Hepatocyte (in vitro differentiated cells): ENCODE measurements at regions not wholly inside any gene's neighbourhood (a gene's known extent, or its start where the extent isn't known, plus 50 kb on each side); places are given as distances from the start of the nearest gene placed in this dataset.
"Not testable (repeated sequence)": the region's sequence is repeated elsewhere in the genome, so short reads cannot be mapped to it uniquely, and the experiment has no call there.

ENCODE experiments used
- CTCF ChIP-seq: fragments of 200-600 bp; sonication (generic); IDR thresholded peaks from 2 replicates; pipeline ENCODE4 v1.5.1; 2016; ENCODE audit warnings: antibody characterized with exemption, mild to moderate bottlenecking; ENCODE audit not compliant: poor library complexity
- EZH2 ChIP-seq: fragments of 200-600 bp; sonication (generic); IDR thresholded peaks from 2 replicates; pipeline ENCODE4 v1.6.1; 2016; ENCODE audit warnings: antibody characterized with exemption, mild to moderate bottlenecking, borderline replicate concordance
- EZH2phosphoT487 ChIP-seq: fragments of 200-600 bp; sonication (generic); IDR thresholded peaks from one replicate; pipeline ENCODE4 v1.6.1; 2018; ENCODE audit warnings: antibody characterized with exemption, mild to moderate bottlenecking, low read depth, moderate library complexity; ENCODE audit not compliant: unreplicated experiment, severe bottlenecking

GRCh38 chrX:3795411-3795810 lies 82.0 kb upstream of the PRKX start:
- TF ChIP-seq CTCF, EZH2phosphoT487, EZH2: not testable (repeated sequence)
